DND-41 (cell line): ENCODE measurements at regions not wholly inside any gene's neighbourhood (a gene's known extent, or its start where the extent isn't known, plus 50 kb on each side); places are given as distances from the start of the nearest gene placed in this dataset.

ENCODE experiments used
- CTCF ChIP-seq: IDR thresholded peaks from 2 replicates; pipeline ENCODE4 v1.5.1; 2012; ENCODE audit warnings: borderline replicate concordance, low read length, moderate library complexity, mild to moderate bottlenecking; ENCODE audit not compliant: poor library complexity, severe bottlenecking; ENCODE audit errors: extremely low read depth
- EZH2 ChIP-seq: IDR thresholded peaks from 3 replicates; pipeline ENCODE4 v1.6.1; 2012; ENCODE audit warnings: borderline replicate concordance, low read depth, mild to moderate bottlenecking, moderate library complexity, low read length, inconsistent platforms; ENCODE audit not compliant: severe bottlenecking

GRCh38 chr6:98672681-98673475, 161.5 kb upstream of the POU3F2 start:
- TF ChIP-seq CTCF: no peak
- no peak for TF ChIP-seq EZH2
